Transverse colon (tissue), 4 donors: ENCODE measurements at regions not wholly inside any gene's neighbourhood (a gene's known extent, or its start where the extent isn't known, plus 50 kb on each side); places are given as distances from the start of the nearest gene placed in this dataset.

ENCODE experiments used
- CTCF ChIP-seq, 5 experiments: fragments of 200-600 bp in 3 of 5; fragments of 450-650 bp in 2 of 5; sonication (generic) in 3 of 5; IDR thresholded peaks; 1 replicate in 2 of 5; 2 replicates in 3 of 5; pipeline ENCODE4 v1.5.1; 2016 to 2017; ENCODE audit warnings: antibody characterized with exemption in 5 of 5, inconsistent platforms in 3 of 5, mild to moderate bottlenecking in 2 of 5, moderate library complexity in 1 of 5
- EP300 ChIP-seq: sonication (generic); formaldehyde crosslinking; IDR thresholded peaks from one replicate; pipeline ENCODE4 v1.6.1; 2017; ENCODE audit warnings: antibody characterized with exemption, low read depth
- POLR2A ChIP-seq: fragments of 450-650 bp; IDR thresholded peaks from one replicate; pipeline ENCODE4 v1.6.1; 2016; ENCODE audit warnings: antibody characterized with exemption, mild to moderate bottlenecking, moderate library complexity
- POLR2AphosphoS5 ChIP-seq, 3 donors: sonication (generic); formaldehyde crosslinking; IDR thresholded peaks; one replicate each; pipeline ENCODE4 v1.6.1; 2016; ENCODE audit warnings: antibody characterized with exemption in 3 of 3

- TF ChIP-seq CTCF (IDR thresholded peaks at IDR 0.05) (no peak), POLR2AphosphoS5 (IDR thresholded peaks at IDR 0.05) (no peak), POLR2A (no peak), EP300 (no peak)
Observed at GRCh38 chr7:79921976-79922375, 212.7 kb upstream of the GNAI1 start.
